ENCODE measurements at regions not wholly inside any gene's neighbourhood (a gene's known extent, or its start where the extent isn't known, plus 50 kb on each side); places are given as distances from the start of the nearest gene placed in this dataset.

GRCh38 chr1:58072450-58072849, 474.1 kb downstream of the OMA1 start:
- DNase-seq (ENCODE audit: low read depth), result no peak
- in situ Hi-C loops (cut with HindIII; ENCODE audit: low sequenced_read_pairs), result no loop called here
- no peak for TF ChIP-seq CTCF (IDR thresholded peaks at IDR 0.05; ENCODE audit: low read depth, low read length, missing control alignments)
- no peak overlapping the region for H3K4me3 ChIP-seq (ENCODE audit: low read depth, low read length)

- H3K4me3 ChIP-seq (ENCODE audit: low read depth, low read length), result no peak overlapping the region
- DNase-seq (ENCODE audit: low read depth), result no peak
- no peak for TF ChIP-seq CTCF (IDR thresholded peaks at IDR 0.05; ENCODE audit: low read depth, low read length, missing control alignments)
- in situ Hi-C loops (cut with HindIII; ENCODE audit: low sequenced_read_pairs), result no loop called here
Observed at GRCh38 chr1:58067082-58067481, 479.4 kb downstream of the OMA1 start.

- TF ChIP-seq CTCF (IDR thresholded peaks at IDR 0.05; ENCODE audit: low read depth, low read length, missing control alignments), result no peak
- no peak overlapping the region for H3K4me3 ChIP-seq (ENCODE audit: low read depth, low read length)
- DNase-seq (ENCODE audit: low read depth), result no peak
- in situ Hi-C loops (cut with HindIII; ENCODE audit: low sequenced_read_pairs), result no loop called here
Observed at GRCh38 chr1:58065520-58065919, 481.0 kb downstream of the OMA1 start.

- no peak for DNase-seq (ENCODE audit: low read depth)
- TF ChIP-seq CTCF (IDR thresholded peaks at IDR 0.05; ENCODE audit: low read depth, low read length, missing control alignments), result no peak
- no peak overlapping the region for H3K4me3 ChIP-seq (ENCODE audit: low read depth, low read length)
- in situ Hi-C loops (cut with HindIII; ENCODE audit: low sequenced_read_pairs), result no loop called here
Observed at GRCh38 chr1:58064166-58064565, 482.4 kb downstream of the OMA1 start.

GRCh38 chr1:58063095-58063494, 483.4 kb downstream of the OMA1 start:
- no peak overlapping the region for H3K4me3 ChIP-seq (ENCODE audit: low read depth, low read length)
- no peak for TF ChIP-seq CTCF (IDR thresholded peaks at IDR 0.05; ENCODE audit: low read depth, low read length, missing control alignments)
- DNase-seq (ENCODE audit: low read depth), result no peak
- in situ Hi-C loops (cut with HindIII; ENCODE audit: low sequenced_read_pairs), result no loop called here

- no peak overlapping the region for H3K4me3 ChIP-seq (ENCODE audit: low read depth, low read length)
- no peak for TF ChIP-seq CTCF (IDR thresholded peaks at IDR 0.05; ENCODE audit: low read depth, low read length, missing control alignments)
- in situ Hi-C loops (cut with HindIII; ENCODE audit: low sequenced_read_pairs), result no loop called here
- DNase-seq (ENCODE audit: low read depth), result no peak
Observed at GRCh38 chr1:58062635-58063034, 483.9 kb downstream of the OMA1 start.

All from astrocyte of the cerebellum (primary cell).